ENCODE measurements at regions not wholly inside any gene's neighbourhood (a gene's known extent, or its start where the extent isn't known, plus 50 kb on each side); places are given as distances from the start of the nearest gene placed in this dataset.

DNA sequence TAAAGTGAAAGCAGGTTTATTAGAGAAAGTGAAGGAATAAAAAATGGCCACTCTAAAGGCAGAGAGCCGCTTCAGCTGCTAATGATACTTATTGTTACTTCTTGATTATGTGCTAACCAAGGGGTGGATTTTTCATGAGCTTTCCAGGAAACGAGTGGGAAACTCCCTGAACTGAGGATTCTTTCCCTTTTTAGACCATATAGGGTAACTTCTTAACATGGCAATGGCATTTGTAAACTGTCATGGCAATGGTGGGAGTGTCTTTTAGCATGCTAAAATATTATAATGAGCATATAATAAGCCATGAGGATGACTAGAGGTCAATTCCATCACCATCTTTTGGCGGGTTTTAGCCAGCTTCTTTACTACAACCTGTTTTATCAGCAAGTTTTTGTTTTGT is 890.0 kb downstream of the UQCRFS1 start:
- no peak for TF ChIP-seq SP1 (IDR thresholded peaks at IDR 0.05)
- no peak for TF ChIP-seq HDGF (IDR thresholded peaks at IDR 0.05; ENCODE audit: borderline replicate concordance)
- TF ChIP-seq FOXK2 (IDR thresholded peaks at IDR 0.05): no peak
- TF ChIP-seq FOXM1 (IDR thresholded peaks at IDR 0.05; ENCODE audit: borderline replicate concordance): no peak
- TF ChIP-seq BHLHE40 (IDR thresholded peaks at IDR 0.05; ENCODE audit: borderline replicate concordance): no peak
- TF ChIP-seq CTBP1 (IDR thresholded peaks at IDR 0.05; ENCODE audit: borderline replicate concordance): no peak
- TF ChIP-seq FOXA1 (IDR thresholded peaks at IDR 0.05): no peak
- TF ChIP-seq LEF1 (IDR thresholded peaks at IDR 0.05; ENCODE audit: borderline replicate concordance): no peak
- no peak for TF ChIP-seq ELF4 (IDR thresholded peaks at IDR 0.05)
- TF ChIP-seq, protein P1, sequence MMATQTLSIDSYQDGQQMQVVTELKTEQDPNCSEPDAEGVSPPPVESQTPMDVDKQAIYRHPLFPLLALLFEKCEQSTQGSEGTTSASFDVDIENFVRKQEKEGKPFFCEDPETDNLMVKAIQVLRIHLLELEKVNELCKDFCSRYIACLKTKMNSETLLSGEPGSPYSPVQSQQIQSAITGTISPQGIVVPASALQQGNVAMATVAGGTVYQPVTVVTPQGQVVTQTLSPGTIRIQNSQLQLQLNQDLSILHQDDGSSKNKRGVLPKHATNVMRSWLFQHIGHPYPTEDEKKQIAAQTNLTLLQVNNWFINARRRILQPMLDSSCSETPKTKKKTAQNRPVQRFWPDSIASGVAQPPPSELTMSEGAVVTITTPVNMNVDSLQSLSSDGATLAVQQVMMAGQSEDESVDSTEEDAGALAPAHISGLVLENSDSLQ (IDR thresholded peaks at IDR 0.05): no peak
- no peak for TF ChIP-seq TARDBP (IDR thresholded peaks at IDR 0.05)
- no peak for TF ChIP-seq NFRKB (IDR thresholded peaks at IDR 0.05)
- no peak for TF ChIP-seq ARNT (IDR thresholded peaks at IDR 0.05)
